Neural progenitor cell (in vitro differentiated cells): ENCODE measurements at regions not wholly inside any gene's neighbourhood (a gene's known extent, or its start where the extent isn't known, plus 50 kb on each side); places are given as distances from the start of the nearest gene placed in this dataset.

ENCODE experiments used
- EZH2 ChIP-seq: fragments of 200-600 bp; sonication (generic); IDR thresholded peaks from 2 replicates; pipeline ENCODE4 v1.6.1; 2017; ENCODE audit warnings: antibody characterized with exemption, mild to moderate bottlenecking, moderate library complexity
- EZH2phosphoT487 ChIP-seq: fragments of 200-600 bp; sonication (generic); IDR thresholded peaks from 2 replicates; pipeline ENCODE4 v1.6.1; 2017; ENCODE audit warnings: antibody characterized with exemption
- TF ChIP-seq, protein P1 (sequence below): fragments of 200-600 bp; sonication (generic); IDR thresholded peaks from 2 replicates; pipeline ENCODE4 v1.5.1; 2017; ENCODE audit warnings: antibody characterized with exemption, mild to moderate bottlenecking

DNA sequence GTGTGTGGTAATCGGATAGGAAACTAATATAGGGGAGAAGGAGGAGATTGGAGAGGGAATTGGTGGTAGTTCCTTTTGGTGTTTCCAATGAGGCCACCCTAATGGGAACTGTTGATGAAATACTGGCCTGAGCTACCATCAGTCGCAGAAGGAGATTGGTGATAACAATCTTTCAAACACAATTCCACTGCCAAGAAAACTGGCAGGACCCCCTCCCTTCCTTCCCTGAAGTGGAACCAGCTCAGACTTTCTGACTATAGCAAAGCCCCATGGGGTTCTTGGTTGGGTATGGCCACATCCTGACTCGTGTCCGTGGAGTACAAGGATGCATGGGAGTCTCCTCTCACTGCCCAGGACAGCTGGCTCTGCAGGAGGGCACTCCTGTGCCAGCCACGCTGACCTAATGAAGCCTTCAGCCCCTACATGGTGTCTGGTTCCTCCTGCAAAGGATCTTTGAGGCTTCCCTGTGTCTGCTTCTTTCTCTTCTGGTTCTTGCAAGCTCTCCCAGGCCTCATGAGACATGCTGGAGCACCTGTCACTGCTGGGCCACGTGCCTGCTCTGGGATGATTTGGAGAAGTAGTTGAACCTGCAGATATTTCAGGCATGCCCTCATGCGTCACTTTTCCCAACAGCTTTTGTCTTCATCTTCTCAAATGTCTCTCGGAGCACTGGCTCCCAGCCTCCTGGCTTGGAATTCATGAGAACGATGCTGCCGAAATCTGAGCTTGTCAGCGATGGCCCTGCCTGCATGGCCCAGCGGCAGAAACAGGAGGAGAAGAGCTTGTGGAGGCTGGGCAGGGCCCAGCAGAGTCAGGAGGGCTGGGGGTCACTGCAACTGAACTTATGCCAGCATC is 90.0 kb upstream of the ADPGK start:
- TF ChIP-seq, protein P1, sequence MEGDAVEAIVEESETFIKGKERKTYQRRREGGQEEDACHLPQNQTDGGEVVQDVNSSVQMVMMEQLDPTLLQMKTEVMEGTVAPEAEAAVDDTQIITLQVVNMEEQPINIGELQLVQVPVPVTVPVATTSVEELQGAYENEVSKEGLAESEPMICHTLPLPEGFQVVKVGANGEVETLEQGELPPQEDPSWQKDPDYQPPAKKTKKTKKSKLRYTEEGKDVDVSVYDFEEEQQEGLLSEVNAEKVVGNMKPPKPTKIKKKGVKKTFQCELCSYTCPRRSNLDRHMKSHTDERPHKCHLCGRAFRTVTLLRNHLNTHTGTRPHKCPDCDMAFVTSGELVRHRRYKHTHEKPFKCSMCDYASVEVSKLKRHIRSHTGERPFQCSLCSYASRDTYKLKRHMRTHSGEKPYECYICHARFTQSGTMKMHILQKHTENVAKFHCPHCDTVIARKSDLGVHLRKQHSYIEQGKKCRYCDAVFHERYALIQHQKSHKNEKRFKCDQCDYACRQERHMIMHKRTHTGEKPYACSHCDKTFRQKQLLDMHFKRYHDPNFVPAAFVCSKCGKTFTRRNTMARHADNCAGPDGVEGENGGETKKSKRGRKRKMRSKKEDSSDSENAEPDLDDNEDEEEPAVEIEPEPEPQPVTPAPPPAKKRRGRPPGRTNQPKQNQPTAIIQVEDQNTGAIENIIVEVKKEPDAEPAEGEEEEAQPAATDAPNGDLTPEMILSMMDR = no peak
- TF ChIP-seq EZH2phosphoT487 = no peak
- TF ChIP-seq EZH2 = no peak
